Ovary (tissue), 7 donors: ENCODE measurements at regions not wholly inside any gene's neighbourhood (a gene's known extent, or its start where the extent isn't known, plus 50 kb on each side); places are given as distances from the start of the nearest gene placed in this dataset.
A peak's percentile ranks its signal among the peaks of the same experiment; 100 is the strongest.

ENCODE experiments used
- DNase-seq, 5 donors: peaks; one replicate each; pipeline ENCODE4 v3.0.0-alpha.2; 2019 to 2020
- H3K27ac ChIP-seq, 2 donors: fragments of 200-600 bp; one replicate each; pipeline versions ENCODE4 v1.5.1 to v1.8.0; 2019 to 2022
- H3K27me3 ChIP-seq: fragments of 200-600 bp; one replicate; pipeline ENCODE4 v1.8.0; 2022
- H3K36me3 ChIP-seq: fragments of 200-600 bp; sonication (generic); one replicate; pipeline ENCODE4 v1.5.1; 2019
- H3K4me1 ChIP-seq: one replicate; pipeline ENCODE4 v1.8.1; 2013; ENCODE audit warnings: mild to moderate bottlenecking, moderate library complexity; ENCODE audit not compliant: insufficient read depth
- H3K4me3 ChIP-seq: fragments of 200-600 bp; sonication (generic); one replicate; pipeline ENCODE4 v1.5.1; 2017
- H3K9me3 ChIP-seq, 2 donors: fragments of 200-600 bp in 1 of 2; sonication (generic) in 1 of 2; one replicate each; pipeline versions ENCODE4 v1.5.1 to v1.8.1; 2013 to 2019; ENCODE audit warnings: mild to moderate bottlenecking in 1 of 2, moderate library complexity in 1 of 2
- CTCF ChIP-seq, 3 donors: fragments of 450-650 bp in 2 of 3; fragments of 200-600 bp in 1 of 3; IDR thresholded peaks; one replicate each; pipeline versions ENCODE4 v1.5.1 to v1.8.0; 2016 to 2022; ENCODE audit warnings: antibody characterized with exemption in 3 of 3, mild to moderate bottlenecking in 1 of 3
- EP300 ChIP-seq: sonication (generic); formaldehyde crosslinking; IDR thresholded peaks from one replicate; pipeline ENCODE4 v1.6.1; 2017; ENCODE audit warnings: antibody characterized with exemption
- POLR2A ChIP-seq: fragments of 450-650 bp; IDR thresholded peaks from one replicate; pipeline ENCODE4 v1.6.1; 2017; ENCODE audit warnings: antibody characterized with exemption, mild to moderate bottlenecking, moderate library complexity
- WGBS, 3 donors: extraction: QIAGEN DNeasy Blood & Tissue Kit in 1 of 3; methylation state at CpG; one replicate each; pipeline versions ENCODE4 v1.1.5 to v1.1.7; 2013 to 2017; 5-methylcytosine and 5-hydroxymethylcytosine counted together
- intact Hi-C, 4 donors: fragments of 100-400 bp; cut with DNase I; formaldehyde crosslinking; loops; one replicate each; pipeline versions ENCODE4 v1.11.0 to v1.15.1; 2022 to 2023
- donor health status: DM: no; HTN: no; CAD: no; lungs with moderate emphysema.
- donor health status: DM: no; HTN: no; CAD: no.
- donor health status: Bipolar disorder and iron deficiency.
- donor health status: DM: no; HTN: no; CAD: no.
- donor health status: DM: yes; HTN: yes; CAD: no.

GRCh38 chr5:172554562-172554961 is 86.5 kb upstream of the NEURL1B start:
- no peak for TF ChIP-seq EP300
- no peak for TF ChIP-seq POLR2A
- no peak for TF ChIP-seq CTCF (IDR thresholded peaks at IDR 0.05)
- no peaks in the 10 kb centered on the region for H3K9me3 ChIP-seq
- intact Hi-C loops: loop anchor here in 2 of 4 donors (10.0 kb wide), 2 partner anchors 50 to 90 kb away; partner anchors contain the start of gene NEURL1B (in 1 of the 2)
- peak in 2 of 5 donors; percentile 47 to 54 for DNase-seq
- no peak overlapping the region for H3K27ac ChIP-seq
- no peaks in the 10 kb centered on the region for H3K27me3 ChIP-seq
- 82 to 84% (median 82%) methylated on average over 14 of the region's 14 CpGs for WGBS, 3 donors
- no peak overlapping the region for H3K4me3 ChIP-seq
- peaks cover 43% of the 10 kb centered on the region for H3K4me1 ChIP-seq
- no peaks in the 10 kb centered on the region for H3K36me3 ChIP-seq

- Histone ChIP-seq H3K4me1 (peaks cover 45% of the 10 kb centered on the region), H3K4me3 (no peak overlapping the region), H3K36me3 (no peaks in the 10 kb centered on the region), H3K27me3 (no peaks in the 10 kb centered on the region), H3K9me3 (no peaks in the 10 kb centered on the region), H3K27ac (no peak overlapping the region)
- 21 to 38% (median 22%) methylated on average over 3 of the region's 3 CpGs for WGBS, 3 donors
- no peak for TF ChIP-seq CTCF (IDR thresholded peaks at IDR 0.05)
- TF ChIP-seq EP300: no peak
- TF ChIP-seq POLR2A: no peak
- DNase-seq: peak in 2 of 5 donors; percentile 26 to 39
- intact Hi-C loops: loop anchor here in 2 of 4 donors (10.0 kb wide), 2 partner anchors 49 to 91 kb away; partner anchors contain the start of gene NEURL1B (in 1 of the 2)
These were observed 87.2 kb upstream of the NEURL1B start for GRCh38 chr5:172553903-172554302.

GRCh38 chr5:172553167-172553566 is 87.9 kb upstream of the NEURL1B start:
- WGBS, 3 donors: 98 to 99% (median 98%) methylated on average over 2 of the region's 2 CpGs

GRCh38 chr5:172550996-172551395 is 90.1 kb upstream of the NEURL1B start:
- intact Hi-C loops: loop anchor here in 2 of 4 donors (10.0 kb wide), 2 partner anchors 46 to 94 kb away; partner anchors contain the start of gene NEURL1B (in 1 of the 2)
- DNase-seq: peak in 1 of 5 donors; percentile 26

More at GRCh38 chr5:172553167-172553566, 87.9 kb upstream of the NEURL1B start:
- peaks cover 38% of the 10 kb centered on the region for H3K4me1 ChIP-seq
- TF ChIP-seq EP300: no peak
- TF ChIP-seq POLR2A: no peak
- TF ChIP-seq CTCF (IDR thresholded peaks at IDR 0.05): no peak
- no peaks in the 10 kb centered on the region for H3K27me3 ChIP-seq
- no peaks in the 10 kb centered on the region for H3K36me3 ChIP-seq
- H3K4me3 ChIP-seq: no peak overlapping the region
- H3K27ac ChIP-seq: no peak overlapping the region
- intact Hi-C loops: loop anchor here in 2 of 4 donors (10.0 kb wide), 2 partner anchors 48 to 92 kb away; partner anchors contain the start of gene NEURL1B (in 1 of the 2)
- DNase-seq: no peak
- no peaks in the 10 kb centered on the region for H3K9me3 ChIP-seq

More at GRCh38 chr5:172550996-172551395, 90.1 kb upstream of the NEURL1B start:
- TF ChIP-seq EP300 (no peak), POLR2A (no peak), CTCF (IDR thresholded peaks at IDR 0.05) (no peak)
- Histone ChIP-seq H3K36me3 (no peaks in the 10 kb centered on the region), H3K27ac (peak overlapping the region in 1 of 2 donors; percentile 73), H3K4me3 (no peak overlapping the region), H3K4me1 (peaks cover 22% of the 10 kb centered on the region), H3K9me3 (no peaks in the 10 kb centered on the region), H3K27me3 (no peaks in the 10 kb centered on the region)
- WGBS, 3 donors: 55 to 72% (median 71%) methylated on average over 8 to 9 of the region's 9 CpGs
